ENCODE measurements at regions not wholly inside any gene's neighbourhood (a gene's known extent, or its start where the extent isn't known, plus 50 kb on each side); places are given as distances from the start of the nearest gene placed in this dataset.

DNA sequence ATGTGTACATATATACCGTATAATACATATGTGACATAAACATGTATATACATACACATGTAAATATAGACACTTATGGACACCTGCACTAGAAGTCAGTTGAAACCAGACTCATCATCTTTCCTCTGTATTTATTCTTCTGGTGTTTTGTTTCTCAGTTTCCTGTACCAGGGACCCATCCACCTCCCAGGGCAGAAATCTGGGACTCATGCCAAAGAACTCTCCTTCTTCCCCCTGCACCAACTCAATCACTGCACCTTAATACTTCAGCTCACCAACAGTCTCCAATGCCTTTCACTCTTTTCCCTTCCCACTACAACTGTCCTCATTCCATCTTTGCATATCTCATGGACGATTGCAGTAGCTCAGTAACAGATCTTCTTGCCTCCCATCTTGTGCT is 428.0 kb downstream of the FBXO15 start:
- BruUV-seq (replicated peaks) = no TSS peak
- intact Hi-C loops (cut with micrococcal nuclease) = no loop called here
- H3K27me3 Mint-ChIP-seq (ENCODE audit: insufficient read depth, unreplicated experiment) = no peaks in the 10 kb centered on the region
- DNase-seq (ENCODE audit: unreplicated experiment) = peak; percentile 21
- H3K27ac Mint-ChIP-seq (ENCODE audit: low read depth, unreplicated experiment) = no peak overlapping the region
- no peaks in the 10 kb centered on the region for H3K9me3 Mint-ChIP-seq (ENCODE audit: unreplicated experiment)
- ChIA-PET POLR2A (no interaction called here), CTCF (interaction anchor here (0.6 kb wide), 1 partner anchor 121 kb away, joined by 3 read pairs; no protein-coding TSS in a partner anchor)
- H3K4me3 Mint-ChIP-seq (ENCODE audit: unreplicated experiment) = no peak overlapping the region
- no peak for TF ChIP-seq CTCF (IDR thresholded peaks at IDR 0.05; ENCODE audit: unreplicated experiment)
- no peaks in the 10 kb centered on the region for H3K36me3 Mint-ChIP-seq (ENCODE audit: insufficient read depth, unreplicated experiment)
- peaks cover 12% of the 10 kb centered on the region for H3K4me1 Mint-ChIP-seq (ENCODE audit: insufficient read depth, unreplicated experiment)

- no peaks in the 10 kb centered on the region for H3K36me3 Mint-ChIP-seq (ENCODE audit: insufficient read depth, unreplicated experiment)
- H3K27ac Mint-ChIP-seq (ENCODE audit: low read depth, unreplicated experiment) = no peak overlapping the region
- no peak overlapping the region for H3K4me3 Mint-ChIP-seq (ENCODE audit: unreplicated experiment)
- ChIA-PET CTCF (interaction anchor here (1.7 kb wide), 1 partner anchor 12 kb away, joined by 3 read pairs; no protein-coding TSS in a partner anchor), POLR2A (no interaction called here)
- TF ChIP-seq CTCF (IDR thresholded peaks at IDR 0.05; ENCODE audit: unreplicated experiment) = no peak
- no peaks in the 10 kb centered on the region for H3K9me3 Mint-ChIP-seq (ENCODE audit: unreplicated experiment)
- BruUV-seq (replicated peaks) = no TSS peak
- no peaks in the 10 kb centered on the region for H3K27me3 Mint-ChIP-seq (ENCODE audit: insufficient read depth, unreplicated experiment)
- intact Hi-C loops (cut with micrococcal nuclease) = no loop called here
- H3K4me1 Mint-ChIP-seq (ENCODE audit: insufficient read depth, unreplicated experiment) = peaks cover 12% of the 10 kb centered on the region
- DNase-seq (ENCODE audit: unreplicated experiment) = peak; percentile 6
These were observed 430.1 kb downstream of the FBXO15 start for GRCh38 chr18:73717570-73717969.

DNA sequence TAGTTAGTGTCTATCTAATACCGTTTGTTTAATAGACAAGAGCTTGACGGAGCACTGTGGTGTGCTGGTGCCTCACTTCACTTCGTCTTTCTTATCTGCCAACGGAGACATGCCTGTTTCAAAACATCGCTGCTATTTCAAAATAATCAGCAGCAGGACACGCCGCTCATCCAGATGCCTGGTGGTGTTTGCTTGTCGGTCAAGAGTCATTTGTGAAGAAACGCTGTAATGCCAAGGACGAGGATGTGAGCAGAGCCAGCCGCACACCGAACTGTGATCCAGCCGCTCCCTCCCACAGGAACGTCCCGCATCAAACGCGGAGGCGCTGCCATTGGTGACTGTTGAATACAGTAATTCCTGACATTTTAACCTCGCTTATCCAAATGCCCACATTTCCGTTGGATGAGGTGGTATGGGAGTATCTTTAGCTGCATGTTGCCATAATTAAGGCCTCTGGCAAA is 432.4 kb downstream of the FBXO15 start:
- CTCF ChIA-PET = interaction anchor here (0.6 to 0.7 kb wide), 2 partner anchors 18 to 32 kb away, joined by 3 to 4 read pairs; no protein-coding TSS in a partner anchor
- no peaks in the 10 kb centered on the region for H3K36me3 Mint-ChIP-seq (ENCODE audit: insufficient read depth, unreplicated experiment)
- BruUV-seq (replicated peaks) = no TSS peak
- no peak for DNase-seq (ENCODE audit: unreplicated experiment)
- H3K4me1 Mint-ChIP-seq (ENCODE audit: insufficient read depth, unreplicated experiment) = peaks cover 12% of the 10 kb centered on the region
- no peaks in the 10 kb centered on the region for H3K27me3 Mint-ChIP-seq (ENCODE audit: insufficient read depth, unreplicated experiment)
- H3K27ac Mint-ChIP-seq (ENCODE audit: low read depth, unreplicated experiment) = no peak overlapping the region
- H3K4me3 Mint-ChIP-seq (ENCODE audit: unreplicated experiment) = no peak overlapping the region
- no peak for TF ChIP-seq CTCF (IDR thresholded peaks at IDR 0.05; ENCODE audit: unreplicated experiment)
- H3K9me3 Mint-ChIP-seq (ENCODE audit: unreplicated experiment) = no peaks in the 10 kb centered on the region
- POLR2A ChIA-PET = no interaction called here
- intact Hi-C loops (cut with micrococcal nuclease) = no loop called here

DNA sequence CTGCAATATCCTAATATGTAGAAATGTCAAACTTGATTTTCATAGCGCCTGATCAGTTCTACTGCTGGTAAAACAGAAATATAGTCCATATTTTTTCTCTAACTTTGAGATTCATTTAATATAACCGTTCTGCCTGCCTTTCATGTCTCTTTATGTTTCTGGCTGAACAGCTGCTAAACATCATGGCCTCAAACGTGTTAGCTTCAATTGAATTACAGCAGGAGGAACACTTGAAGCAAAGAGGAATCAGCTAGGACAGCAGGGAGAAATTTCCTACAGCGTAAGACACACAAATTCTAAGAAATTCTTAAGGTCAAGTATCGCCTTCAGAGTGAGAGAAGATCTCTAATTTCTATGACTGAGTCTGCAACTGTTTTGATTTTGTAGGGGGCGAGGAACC is 433.2 kb downstream of the FBXO15 start:
- no TSS peak for BruUV-seq (replicated peaks)
- peaks cover 6% of the 10 kb centered on the region for H3K4me1 Mint-ChIP-seq (ENCODE audit: insufficient read depth, unreplicated experiment)
- TF ChIP-seq CTCF (IDR thresholded peaks at IDR 0.05; ENCODE audit: unreplicated experiment) = no peak
- intact Hi-C loops (cut with micrococcal nuclease) = no loop called here
- H3K27me3 Mint-ChIP-seq (ENCODE audit: insufficient read depth, unreplicated experiment) = no peaks in the 10 kb centered on the region
- ChIA-PET POLR2A (no interaction called here), CTCF (interaction anchor here (1.2 kb wide), 1 partner anchor 56 kb away, joined by 3 read pairs; no protein-coding TSS in a partner anchor)
- no peak for DNase-seq (ENCODE audit: unreplicated experiment)
- H3K9me3 Mint-ChIP-seq (ENCODE audit: unreplicated experiment) = no peaks in the 10 kb centered on the region
- H3K4me3 Mint-ChIP-seq (ENCODE audit: unreplicated experiment) = no peak overlapping the region
- H3K27ac Mint-ChIP-seq (ENCODE audit: low read depth, unreplicated experiment) = no peak overlapping the region
- H3K36me3 Mint-ChIP-seq (ENCODE audit: insufficient read depth, unreplicated experiment) = no peaks in the 10 kb centered on the region

All from MCF 10A (cell line).